OCI-LY7 (cell line): ENCODE measurements at regions not wholly inside any gene's neighbourhood (a gene's known extent, or its start where the extent isn't known, plus 50 kb on each side); places are given as distances from the start of the nearest gene placed in this dataset.

Experiments
- BruUV-seq: library from RNA; stranded (reverse); fragments of 400-500 nt; replicated peaks from 2 replicates; lab custom pipeline; 2021; lab: Mats Ljungman, UMichigan
- CTCF ChIA-PET: fragments of 300-600 bp; sonication (Branson Sonifier 250); formaldehyde crosslinking; loops from one replicate; lab custom pipeline; 2022; ENCODE audit warnings: antibody characterized with exemption; ENCODE audit not compliant: unreplicated experiment; lab: Charles Lee
- POLR2A ChIA-PET: fragments of 300-600 bp; sonication (Branson Sonifier 250); formaldehyde crosslinking; loops from one replicate; lab custom pipeline; 2022; ENCODE audit warnings: antibody characterized with exemption; lab: Charles Lee
- DNase-seq: peaks from one replicate; pipeline ENCODE4 v3.0.0-alpha.2; 2015; ENCODE audit warnings: low spot score
- H2AFZ ChIP-seq: fragments of 200-600 bp; sonication (generic), shearing (Covaris generic); 2 replicates; pipeline ENCODE4 v1.6.1; 2014; ENCODE audit warnings: mild to moderate bottlenecking, antibody characterized with exemption, low read length, moderate library complexity
- H3K27ac ChIP-seq: fragments of 200-600 bp; sonication (generic); 2 replicates; pipeline ENCODE4 v1.5.1; 2014; ENCODE audit warnings: mixed run types, low read depth, mild to moderate bottlenecking, moderate library complexity, low read length, inconsistent platforms; ENCODE audit not compliant: poor library complexity, severe bottlenecking
- H3K36me3 ChIP-seq: fragments of 200-600 bp; sonication (generic); 2 replicates; pipeline ENCODE4 v1.6.1; 2014; ENCODE audit warnings: mild to moderate bottlenecking, antibody characterized with exemption, low read length, moderate library complexity, mixed read lengths; ENCODE audit not compliant: insufficient read depth
- H3K4me1 ChIP-seq: fragments of 200-600 bp; sonication (generic); 2 replicates; pipeline ENCODE4 v1.5.1; 2014; ENCODE audit warnings: mild to moderate bottlenecking, low read length; ENCODE audit not compliant: insufficient read depth, poor library complexity, severe bottlenecking
- H3K4me2 ChIP-seq: fragments of 200-600 bp; sonication (generic); 2 replicates; pipeline ENCODE4 v1.6.1; 2014; ENCODE audit warnings: mild to moderate bottlenecking, low read length
- H3K4me3 ChIP-seq: fragments of 200-600 bp; sonication (generic); 2 replicates; pipeline ENCODE4 v1.5.1; 2014; ENCODE audit warnings: mild to moderate bottlenecking, low read depth, low read length; ENCODE audit not compliant: poor library complexity, severe bottlenecking
- H3K79me2 ChIP-seq: fragments of 200-600 bp; sonication (generic); 2 replicates; pipeline ENCODE4 v1.6.1; 2016; ENCODE audit warnings: low read depth, mild to moderate bottlenecking, low read length, moderate library complexity, mixed read lengths; ENCODE audit not compliant: insufficient read depth
- H3K9me2 ChIP-seq: fragments of 200-600 bp; sonication (generic); 2 replicates; pipeline ENCODE4 v1.6.1; 2016; ENCODE audit warnings: mild to moderate bottlenecking, low read length, mixed read lengths; ENCODE audit not compliant: insufficient read depth
- H3K9me3 ChIP-seq: fragments of 200-600 bp; sonication (generic); 2 replicates; pipeline ENCODE4 v1.6.1; 2014; ENCODE audit warnings: mild to moderate bottlenecking, mixed run types, low read length, mixed read lengths
- H4K20me1 ChIP-seq: fragments of 200-600 bp; sonication (generic); 2 replicates; pipeline ENCODE4 v1.6.1; 2014; ENCODE audit warnings: mild to moderate bottlenecking, antibody characterized with exemption, low read length, moderate library complexity, mixed read lengths; ENCODE audit not compliant: insufficient read depth
- CTCF ChIP-seq: fragments of 200-600 bp; sonication (generic); conservative IDR thresholded peaks from 2 replicates; pipeline ENCODE4 v1.5.1; 2014; ENCODE audit warnings: mild to moderate bottlenecking, antibody characterized with exemption, low read length, moderate library complexity, mixed read lengths
- EZH2phosphoT487 ChIP-seq: fragments of 200-600 bp; sonication (generic); IDR thresholded peaks from 2 replicates; pipeline ENCODE4 v1.6.1; 2018; ENCODE audit warnings: low read depth, borderline replicate concordance, mild to moderate bottlenecking, mixed run types, antibody characterized with exemption, low read length, moderate library complexity, mixed read lengths
- intact Hi-C: fragments of 100-400 bp; cut with micrococcal nuclease; formaldehyde crosslinking; loops from one replicate; pipeline ENCODE4 v1.10.0; 2022; ENCODE audit not compliant: unreplicated experiment

DNA sequence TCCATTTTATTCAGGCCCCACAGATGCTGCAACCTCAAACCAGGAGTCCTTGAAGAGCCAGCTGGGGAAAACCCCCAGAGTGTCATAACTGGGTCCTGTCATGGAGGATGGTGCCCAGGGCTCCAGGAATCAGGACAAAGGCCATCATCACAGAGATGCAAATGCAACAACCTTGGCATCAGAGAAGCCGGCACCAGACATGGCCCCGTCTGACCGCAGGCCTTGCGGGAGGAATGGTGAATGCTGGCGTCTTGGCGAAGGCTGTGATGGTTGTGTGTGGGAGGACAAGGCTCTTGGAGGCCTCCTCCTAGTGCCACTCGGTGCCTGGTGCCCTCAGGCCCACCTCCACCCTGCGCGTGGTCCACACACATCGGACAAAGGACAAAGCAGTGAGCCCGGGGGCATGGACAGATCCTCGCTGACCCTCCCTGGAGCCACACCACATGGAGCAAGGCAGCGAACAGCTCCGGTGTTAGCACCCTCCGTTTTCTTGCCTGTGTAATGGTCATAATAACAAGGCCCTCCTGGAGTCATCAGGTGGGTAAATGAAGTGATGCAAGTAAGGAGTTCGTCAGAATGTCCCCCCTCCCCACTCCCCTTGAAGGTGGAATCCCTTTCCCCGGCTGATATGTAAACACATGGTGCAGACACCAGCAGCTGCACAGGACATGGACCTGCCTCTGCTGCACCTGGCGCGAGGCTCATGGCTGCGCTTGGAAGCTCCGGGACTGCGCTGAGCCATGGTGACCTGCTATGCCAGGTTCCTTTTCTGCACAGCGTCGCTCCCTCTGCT, 380.7 kb downstream of the IRX2 start:
- Histone ChIP-seq H3K4me2 (no peak overlapping the region), H3K9me3 (no peaks in the 10 kb centered on the region), H3K4me1 (no peaks in the 10 kb centered on the region), H3K27ac (no peak overlapping the region), H3K79me2 (no peaks in the 10 kb centered on the region), H2AFZ (no peak overlapping the region), H4K20me1 (no peaks in the 10 kb centered on the region), H3K4me3 (no peak overlapping the region), H3K9me2 (no peaks in the 10 kb centered on the region), H3K36me3 (no peaks in the 10 kb centered on the region)
- CTCF ChIA-PET = no interaction called here
- BruUV-seq = no TSS peak
- intact Hi-C loops = no loop called here
- POLR2A ChIA-PET = no interaction called here
- TF ChIP-seq EZH2phosphoT487 (no peak), CTCF (no peak)
- DNase-seq = no peak

- no TSS peak for BruUV-seq
- Histone ChIP-seq H3K27ac (no peak overlapping the region), H3K4me2 (no peak overlapping the region), H3K4me1 (no peaks in the 10 kb centered on the region), H3K9me3 (no peaks in the 10 kb centered on the region), H3K9me2 (no peaks in the 10 kb centered on the region), H2AFZ (no peak overlapping the region), H3K36me3 (no peaks in the 10 kb centered on the region), H3K4me3 (no peak overlapping the region), H3K79me2 (no peaks in the 10 kb centered on the region), H4K20me1 (no peaks in the 10 kb centered on the region)
- CTCF ChIA-PET = no interaction called here
- TF ChIP-seq EZH2phosphoT487 = no peak
- no peak for TF ChIP-seq CTCF
- DNase-seq = no peak
- POLR2A ChIA-PET = no interaction called here
- intact Hi-C loops = no loop called here
Observed at GRCh38 chr5:2369178-2369577, 382.3 kb downstream of the IRX2 start.

DNA sequence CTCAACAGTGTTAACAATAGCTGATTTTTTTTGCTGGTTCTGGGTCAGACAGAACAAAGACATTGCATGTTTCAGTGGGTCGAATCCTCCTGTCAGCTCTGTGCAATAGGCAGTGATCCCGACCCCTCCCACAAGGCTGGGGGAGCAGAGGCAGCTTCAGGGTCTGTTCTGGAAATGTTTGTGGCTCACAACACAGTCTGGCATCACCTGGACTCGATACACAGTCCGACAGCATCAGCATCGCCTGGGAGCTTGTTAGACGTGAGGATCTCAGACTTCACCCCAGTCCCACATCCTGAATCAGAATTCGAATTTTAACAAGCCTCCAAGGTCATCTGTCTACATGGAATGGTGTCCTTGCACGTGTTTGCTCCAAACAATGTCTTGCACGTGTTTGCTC, 384.7 kb downstream of the IRX2 start:
- Histone ChIP-seq H2AFZ (no peak overlapping the region), H3K9me3 (no peaks in the 10 kb centered on the region), H3K79me2 (no peaks in the 10 kb centered on the region), H3K36me3 (no peaks in the 10 kb centered on the region), H3K27ac (no peak overlapping the region), H3K4me2 (no peak overlapping the region), H4K20me1 (no peaks in the 10 kb centered on the region), H3K4me1 (no peaks in the 10 kb centered on the region), H3K9me2 (no peaks in the 10 kb centered on the region), H3K4me3 (no peak overlapping the region)
- intact Hi-C loops = no loop called here
- BruUV-seq = no TSS peak
- ChIA-PET POLR2A (no interaction called here), CTCF (no interaction called here)
- DNase-seq = no peak
- TF ChIP-seq EZH2phosphoT487 = no peak
- TF ChIP-seq CTCF = no peak
